ENCODE measurements at regions not wholly inside any gene's neighbourhood (a gene's known extent, or its start where the extent isn't known, plus 50 kb on each side); places are given as distances from the start of the nearest gene placed in this dataset.

GRCh38 chr3:127339928-127340861, 52.3 kb upstream of the PRR20G start:
- ATAC-seq: no peak
- intact Hi-C loops (cut with DNase I): no loop called here
- no peak for DNase-seq (ENCODE audit: low spot score)

- no peak for DNase-seq (ENCODE audit: low spot score)
- intact Hi-C loops (cut with DNase I): no loop called here
- ATAC-seq: no peak
Measured at GRCh38 chr3:127339016-127339415, 51.2 kb upstream of the PRR20G start.

- no peak for DNase-seq (ENCODE audit: low spot score)
Measured at GRCh38 chr3:127337911-127338531, 50.2 kb upstream of the PRR20G start.

More at GRCh38 chr3:127337911-127338531, 50.2 kb upstream of the PRR20G start:
- intact Hi-C loops (cut with DNase I): no loop called here
- ATAC-seq: no peak
